HG03103 (cell line): ENCODE measurements at regions not wholly inside any gene's neighbourhood (a gene's known extent, or its start where the extent isn't known, plus 50 kb on each side); places are given as distances from the start of the nearest gene placed in this dataset.
"Not testable (repeated sequence)": the region's sequence is repeated elsewhere in the genome, so short reads cannot be mapped to it uniquely, and the experiment has no call there.

Source experiments
- ATAC-seq: cut with Tn5 transposase; IDR thresholded peaks from one replicate; pipeline ENCODE4 v1.9.1; 2021; ENCODE audit warnings: low read depth; ENCODE audit not compliant: unreplicated experiment

GRCh38 chr17:445839-446238, 93.2 kb upstream of the RPH3AL start, which contains the start of gene RFLNB:
Gene RFLNB (minus strand): TSS chr17:445939.
- ATAC-seq = not testable (repeated sequence)

- no peak for ATAC-seq
These were observed 92.4 kb upstream of the RPH3AL start for GRCh38 chr17:444879-445454.

GRCh38 chr17:443109-443508, 90.5 kb upstream of the RPH3AL start:
- no peak for ATAC-seq

- ATAC-seq = no peak
These were observed 88.7 kb upstream of the RPH3AL start for GRCh38 chr17:441155-441950.

- no peak for ATAC-seq
These were observed 85.6 kb upstream of the RPH3AL start for GRCh38 chr17:438191-438590.

- ATAC-seq = no peak
These were observed 84.9 kb upstream of the RPH3AL start for GRCh38 chr17:437545-437944.

- no peak for ATAC-seq
These were observed 84.0 kb upstream of the RPH3AL start for GRCh38 chr17:436571-436970.

- ATAC-seq = not testable (repeated sequence)
These were observed 79.9 kb upstream of the RPH3AL start for GRCh38 chr17:432471-432870.

- ATAC-seq = no peak
These were observed 78.9 kb upstream of the RPH3AL start for GRCh38 chr17:431494-431893.

- ATAC-seq = no peak
These were observed 77.0 kb upstream of the RPH3AL start for GRCh38 chr17:429589-429988.

GRCh38 chr17:428414-428813, 75.8 kb upstream of the RPH3AL start:
- ATAC-seq = no peak

- no peak for ATAC-seq
These were observed 75.3 kb upstream of the RPH3AL start for GRCh38 chr17:427891-428290.

- ATAC-seq = no peak
These were observed 74.7 kb upstream of the RPH3AL start for GRCh38 chr17:427327-427726.

GRCh38 chr17:422196-422930, 69.8 kb upstream of the RPH3AL start:
- ATAC-seq = no peak

GRCh38 chr17:420479-421175, 68.0 kb upstream of the RPH3AL start:
- no peak for ATAC-seq

GRCh38 chr17:419073-419735, 66.6 kb upstream of the RPH3AL start:
- no peak for ATAC-seq

GRCh38 chr17:418421-418751, 65.8 kb upstream of the RPH3AL start:
- ATAC-seq = no peak

- ATAC-seq = no peak
These were observed 65.2 kb upstream of the RPH3AL start for GRCh38 chr17:417691-418420.

GRCh38 chr17:416293-417206, 63.9 kb upstream of the RPH3AL start:
- peak; percentile 58 for ATAC-seq
